H54 (cell line): ENCODE measurements at regions not wholly inside any gene's neighbourhood (a gene's known extent, or its start where the extent isn't known, plus 50 kb on each side); places are given as distances from the start of the nearest gene placed in this dataset.

ENCODE experiments used
- DNase-seq: peaks from one replicate; pipeline ENCODE4 v3.0.0; 2011; ENCODE audit warnings: low spot score, mixed read lengths; ENCODE audit not compliant: insufficient read length
- FAIRE-seq: peaks from 3 replicates; lab custom pipeline; 2011; peaks lifted over from hg19 to GRCh38; lab: Jason Lieb, UNC
- POLR2A ChIP-seq: IDR thresholded peaks from 2 replicates; pipeline ENCODE4 v1.6.1; 2011; ENCODE audit warnings: low read depth, mild to moderate bottlenecking, low read length

DNA sequence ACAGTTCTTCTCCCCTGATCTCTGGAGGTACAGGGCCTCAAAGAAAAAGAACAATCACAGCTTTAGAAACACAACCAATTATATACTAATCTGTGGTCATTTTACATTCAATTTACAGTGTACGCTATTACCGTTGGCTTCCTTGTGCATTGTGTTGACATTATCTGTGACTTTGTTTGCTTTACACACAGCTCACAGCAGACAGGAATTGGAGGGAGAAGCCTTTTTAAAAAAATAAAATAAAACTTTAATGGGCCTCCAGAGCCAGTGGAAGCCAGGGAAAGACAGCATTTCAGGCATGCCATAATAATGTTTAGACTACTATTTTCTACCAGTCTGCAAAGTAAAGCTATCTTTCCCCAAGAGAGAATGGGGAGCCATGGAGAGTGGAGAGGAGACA lies 179.0 kb upstream of the ADO start:
- no peak for FAIRE-seq
- TF ChIP-seq POLR2A: no peak
- DNase-seq: no peak

DNA sequence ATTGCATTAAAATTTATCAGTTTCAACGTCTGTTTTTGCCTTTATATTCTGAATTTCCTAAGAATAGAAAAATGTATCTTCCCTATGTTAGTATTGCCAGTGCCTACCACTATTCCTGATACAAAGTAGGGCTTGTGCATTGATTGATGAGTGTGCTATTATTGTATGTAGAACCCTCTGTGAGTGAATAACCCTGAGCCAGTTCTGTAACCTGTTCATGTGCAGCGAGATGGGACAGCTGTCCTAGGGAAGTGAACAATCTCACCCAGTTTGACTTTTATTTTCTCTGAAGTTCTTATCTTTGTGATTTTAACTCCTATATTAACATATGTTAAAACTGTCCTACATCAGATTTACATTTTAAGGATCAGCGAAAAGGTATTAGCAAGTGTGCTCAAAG lies 178.4 kb upstream of the ADO start:
- FAIRE-seq (no peak), DNase-seq (no peak)
- no peak for TF ChIP-seq POLR2A

DNA sequence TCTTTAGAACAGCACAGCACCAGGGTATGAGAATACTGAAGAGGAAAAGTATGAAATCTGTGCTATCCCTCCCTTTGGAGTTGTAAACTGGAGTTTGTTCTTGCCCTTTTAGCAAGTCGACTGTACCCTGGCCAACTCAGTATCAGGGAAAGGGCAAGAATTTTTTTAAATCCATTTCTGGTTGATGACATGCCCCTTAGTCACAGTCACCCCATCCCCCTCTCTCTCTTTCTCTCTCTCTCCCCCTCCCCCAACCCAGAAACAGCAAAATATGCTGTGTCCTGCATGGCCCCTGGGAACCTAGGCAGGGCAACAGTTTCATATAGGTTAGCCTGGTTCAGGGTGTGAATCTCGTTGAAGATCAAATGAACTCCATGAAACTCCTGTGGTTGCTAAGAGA lies 177.7 kb upstream of the ADO start:
- no peak for TF ChIP-seq POLR2A
- no peak for DNase-seq
- FAIRE-seq: peak; percentile 41

DNA sequence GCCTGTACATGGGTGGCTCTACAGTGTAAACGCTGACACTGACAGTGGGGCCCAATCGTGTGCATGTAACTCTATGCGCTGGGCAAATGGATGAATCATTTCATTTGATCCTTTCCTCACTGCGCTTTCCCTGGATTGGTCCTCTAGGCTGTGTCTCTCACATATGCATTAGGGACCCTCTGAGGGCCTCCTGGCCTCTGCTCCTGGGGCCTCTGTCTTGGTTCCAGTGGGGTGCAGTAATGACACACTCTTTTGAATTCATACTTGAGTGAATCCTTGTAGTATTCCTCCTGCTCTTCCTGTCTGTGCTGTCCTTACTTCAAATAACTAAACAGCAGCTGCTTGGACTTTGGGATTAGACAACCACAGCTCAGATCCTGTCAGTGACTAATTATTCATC lies 176.5 kb upstream of the ADO start:
- FAIRE-seq (no peak), DNase-seq (no peak)
- TF ChIP-seq POLR2A: no peak

DNA sequence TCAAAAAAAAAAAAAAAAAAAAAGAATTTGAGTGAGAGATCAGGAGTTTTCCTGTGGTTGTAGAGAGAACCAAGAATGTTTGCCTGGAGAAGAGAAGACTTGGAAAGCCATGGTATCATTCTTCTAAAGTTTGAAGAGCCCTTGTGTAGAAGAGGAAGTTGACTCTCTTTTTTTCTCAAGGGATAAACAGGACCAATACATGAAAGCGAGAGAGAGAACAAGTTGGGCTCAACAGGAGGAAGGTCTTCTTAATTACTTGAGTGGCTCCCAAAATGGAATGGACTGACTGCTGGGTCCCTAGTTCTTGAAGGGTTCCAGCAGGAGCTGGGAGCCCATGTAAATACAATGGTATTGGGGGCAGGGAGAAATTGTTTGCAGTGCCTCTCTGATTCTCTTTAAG lies 173.3 kb upstream of the ADO start:
- TF ChIP-seq POLR2A: no peak
- no peak for FAIRE-seq
- no peak for DNase-seq

DNA sequence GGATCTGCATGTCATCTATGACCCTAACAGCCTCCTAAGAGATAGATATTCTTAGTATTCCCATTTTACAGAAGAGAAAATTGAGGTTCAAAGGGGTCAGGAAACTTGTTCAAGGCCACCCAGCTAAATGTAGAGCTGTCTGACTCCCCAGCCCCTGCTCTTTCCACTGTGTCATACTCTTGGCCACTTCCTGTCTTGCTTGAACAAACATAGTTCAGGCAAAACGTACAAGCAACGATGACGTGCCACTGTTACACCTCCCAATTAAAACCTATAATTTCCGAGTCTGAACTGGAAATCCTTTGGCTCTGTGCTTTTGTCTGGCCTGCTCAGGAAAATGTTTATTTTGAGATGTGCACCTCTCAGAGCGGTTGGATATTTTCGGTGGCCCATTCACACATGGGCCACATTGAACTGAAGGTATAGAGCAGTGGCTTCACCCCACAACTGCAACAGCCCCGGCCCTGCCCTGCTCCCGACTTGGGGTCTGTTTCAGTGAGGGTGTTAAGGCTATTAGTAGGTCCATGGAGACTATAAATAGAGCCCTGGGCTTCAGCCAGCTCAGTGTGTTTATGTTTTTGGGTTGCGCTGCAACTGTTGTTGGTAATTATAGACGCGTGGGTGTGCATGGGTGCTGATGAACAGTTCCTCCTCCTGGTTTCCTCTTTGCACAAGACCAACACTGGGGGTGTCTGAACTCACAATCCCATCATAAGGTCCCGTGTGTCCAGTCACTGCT lies 172.3 kb upstream of the ADO start:
- DNase-seq (no peak), FAIRE-seq (no peak)
- TF ChIP-seq POLR2A: no peak

DNA sequence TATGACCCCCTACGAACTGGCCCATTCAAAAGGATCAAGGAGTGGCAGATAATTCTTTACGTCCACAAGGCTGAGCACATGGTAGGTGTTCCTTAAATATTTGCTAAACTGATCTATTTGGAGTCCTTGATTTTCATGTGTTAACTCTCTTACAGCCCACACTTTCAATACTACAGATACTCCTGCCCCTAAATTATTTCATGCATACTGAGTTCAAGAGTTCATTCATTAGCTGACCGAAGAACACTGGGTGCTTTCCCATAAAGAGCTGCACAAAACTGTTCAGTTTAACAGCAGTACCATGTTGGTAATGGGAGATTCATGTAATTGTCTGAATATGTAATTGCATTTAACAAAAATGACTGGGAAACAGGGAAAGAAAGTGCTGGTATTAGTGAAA lies 170.5 kb upstream of the ADO start:
- DNase-seq (no peak), FAIRE-seq (no peak)
- TF ChIP-seq POLR2A: no peak

DNA sequence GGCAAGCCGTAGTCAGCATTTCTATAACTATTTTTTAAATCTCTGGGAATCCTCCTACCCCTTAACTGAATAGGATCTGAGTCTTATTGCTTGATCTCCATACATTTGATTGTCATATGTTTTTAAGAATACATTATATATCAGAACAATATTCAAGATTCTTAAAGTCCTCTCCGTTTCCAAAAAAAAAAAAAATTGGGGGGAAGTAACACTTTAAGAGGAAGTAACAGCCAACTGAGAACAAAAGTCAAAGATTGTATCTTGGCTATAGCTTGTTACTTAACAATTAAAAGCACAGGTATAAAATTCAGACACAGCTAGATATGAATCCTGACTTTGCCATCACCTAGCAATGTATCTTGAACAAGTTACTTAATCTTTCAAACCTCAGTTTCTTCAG lies 169.9 kb upstream of the ADO start:
- no peak for FAIRE-seq
- no peak for TF ChIP-seq POLR2A

DNA sequence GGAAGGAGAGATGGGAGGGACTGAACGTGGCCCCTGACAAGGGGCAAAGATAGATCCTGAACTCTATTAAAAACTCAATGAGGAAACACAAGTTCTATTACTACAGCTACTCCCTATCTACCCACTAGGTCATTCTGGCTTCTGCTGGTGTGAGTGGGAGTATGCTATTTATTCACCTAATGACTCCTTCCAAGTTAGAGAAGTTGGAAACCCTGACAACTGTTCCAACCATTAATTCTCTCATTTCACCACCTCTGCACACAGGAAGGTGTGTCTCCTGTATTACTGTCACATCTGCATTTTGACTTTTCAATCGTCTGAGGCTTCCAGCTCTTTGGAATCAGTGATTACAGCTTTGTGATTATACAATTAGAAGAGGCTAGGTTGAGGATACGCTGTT lies 169.4 kb upstream of the ADO start:
- FAIRE-seq: no peak
- DNase-seq: no peak
- TF ChIP-seq POLR2A: no peak

More for the DNA sequence above, 169.9 kb upstream of the ADO start:
- no peak for DNase-seq

DNA sequence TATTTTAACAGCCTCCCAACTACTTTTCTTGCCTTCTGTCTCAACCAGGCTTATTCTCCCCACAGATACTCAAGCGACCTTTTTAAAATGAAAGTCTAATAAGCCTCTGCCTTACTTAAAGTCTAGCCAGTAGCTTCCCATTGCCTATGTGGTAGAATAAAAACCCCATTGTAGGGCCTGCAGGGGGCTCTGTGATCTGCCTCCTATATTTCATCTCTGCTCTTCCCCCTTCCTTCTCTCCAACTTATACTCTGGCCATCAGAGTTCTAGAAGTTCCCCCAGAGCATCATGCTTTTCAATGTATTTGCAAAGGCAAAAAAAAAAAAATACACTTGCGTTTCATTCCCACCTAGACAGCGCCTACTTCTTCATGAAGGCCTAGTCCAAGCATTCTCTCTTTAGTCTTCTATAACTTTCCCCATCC lies 167.7 kb upstream of the ADO start:
- DNase-seq (no peak), FAIRE-seq (no peak)
- no peak for TF ChIP-seq POLR2A

DNA sequence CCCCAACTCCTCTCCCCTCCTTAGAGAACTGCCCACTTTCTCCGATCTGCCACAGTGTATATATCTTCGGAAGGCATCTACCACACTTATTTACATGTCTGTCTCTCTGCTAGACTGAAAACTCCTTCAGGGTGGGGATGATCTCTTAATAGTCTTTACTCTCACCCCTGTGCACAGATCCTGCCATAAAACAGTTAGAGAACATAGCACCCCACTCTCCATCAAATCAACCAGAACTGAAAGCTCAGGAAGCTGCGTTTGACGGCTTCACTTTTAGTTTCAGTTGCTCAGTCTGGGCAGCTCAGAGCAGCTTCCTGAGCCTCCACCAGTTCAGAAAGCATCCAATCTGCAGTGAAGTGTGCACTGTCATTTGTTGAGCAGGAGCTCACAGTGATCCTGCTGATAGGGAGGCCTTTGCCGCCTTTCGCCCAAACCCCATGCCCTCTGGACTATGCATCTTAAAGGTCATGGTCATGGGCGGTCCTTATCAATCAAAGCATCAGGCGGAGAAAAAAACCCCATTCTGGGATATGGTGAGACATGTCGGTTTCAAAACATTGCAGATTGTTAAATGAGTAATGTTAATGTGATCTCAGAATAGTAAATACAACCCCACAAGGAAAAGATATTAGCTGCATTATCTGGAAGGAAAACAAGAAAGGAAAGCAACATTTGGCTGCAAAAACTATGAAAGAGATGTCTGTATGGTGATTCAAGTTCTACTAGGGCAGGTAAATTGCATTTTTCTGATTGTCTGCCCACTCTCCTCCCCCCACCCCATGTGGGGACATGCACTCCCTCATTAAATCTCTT lies 167.1 kb upstream of the ADO start:
- no peak for FAIRE-seq
- DNase-seq: no peak
- TF ChIP-seq POLR2A: no peak

DNA sequence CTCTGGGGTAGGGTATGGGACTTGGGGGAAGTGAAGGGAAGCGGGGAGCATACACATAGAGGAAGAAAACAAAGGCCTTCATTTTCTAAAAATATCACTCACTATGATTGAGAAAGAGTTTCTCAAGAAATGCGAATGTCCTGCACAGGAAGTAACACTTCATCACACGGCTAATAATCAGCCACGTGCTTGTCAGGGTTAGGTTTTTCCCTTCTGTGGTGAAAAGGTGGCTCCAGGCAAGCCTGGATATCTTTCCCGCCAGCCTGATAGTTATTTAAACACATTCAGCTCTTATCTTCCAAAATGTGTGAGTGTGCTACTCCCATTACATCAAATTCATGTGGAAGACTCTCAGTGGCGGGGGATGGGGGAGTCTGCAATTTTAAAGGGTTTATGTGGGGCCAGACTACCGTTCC lies 166.4 kb upstream of the ADO start:
- DNase-seq: no peak
- FAIRE-seq: no peak
- TF ChIP-seq POLR2A: no peak

DNA sequence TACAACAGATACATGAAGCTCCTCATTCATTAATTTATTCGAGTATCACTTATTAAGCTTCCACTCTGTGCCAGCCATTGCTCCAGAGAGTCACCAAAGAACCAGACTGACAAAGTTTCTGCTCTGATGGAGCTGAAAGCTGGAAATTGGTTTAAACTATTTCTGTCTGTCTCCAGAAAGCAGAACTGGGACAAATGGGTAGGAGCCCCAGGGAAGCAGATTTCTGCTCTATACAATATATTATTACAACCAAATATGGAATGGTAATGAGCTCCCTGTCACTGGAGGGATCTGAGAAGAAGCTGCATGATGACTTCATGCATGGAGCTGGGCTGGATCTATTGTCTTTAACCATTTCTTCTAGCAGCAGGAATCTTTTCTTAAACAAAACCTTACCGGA lies 165.4 kb upstream of the ADO start:
- DNase-seq (no peak), FAIRE-seq (no peak)
- no peak for TF ChIP-seq POLR2A

DNA sequence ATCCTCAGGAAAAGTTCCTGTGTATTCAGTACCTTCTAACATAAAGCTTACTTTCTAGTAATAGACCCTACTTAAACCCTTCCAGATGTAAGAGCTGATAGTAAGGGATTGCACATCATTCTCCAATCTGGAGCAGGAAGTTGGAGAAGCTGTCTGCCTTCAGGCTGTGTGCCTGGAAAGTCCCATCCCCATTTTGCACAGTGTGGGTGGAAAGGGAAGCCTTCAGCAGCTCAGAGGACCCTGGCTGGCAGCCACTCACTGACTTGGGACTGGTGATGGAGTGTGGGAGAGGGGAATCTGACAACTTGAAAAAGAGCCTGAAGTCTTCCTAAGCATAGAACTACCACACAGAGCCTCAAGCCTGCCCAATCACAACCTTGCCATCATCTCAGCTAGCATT lies 164.1 kb upstream of the ADO start:
- no peak for FAIRE-seq
- no peak for DNase-seq
- TF ChIP-seq POLR2A: no peak
